GM20431 (cell line): ENCODE measurements at regions not wholly inside any gene's neighbourhood (a gene's known extent, or its start where the extent isn't known, plus 50 kb on each side); places are given as distances from the start of the nearest gene placed in this dataset.

Source experiments
- in situ Hi-C: fragments of 300-500 bp; cut with MseI, MboI; formaldehyde crosslinking; loops from one replicate; pipeline ENCODE4 v1.15.0; 2020; ENCODE audit warnings: low sequenced_read_pairs; ENCODE audit not compliant: unreplicated experiment

GRCh38 chr9:16970321-16970720 lies 99.9 kb upstream of the BNC2 start:
- in situ Hi-C loops, result no loop called here

GRCh38 chr9:16964228-16964627 lies 93.8 kb upstream of the BNC2 start:
- in situ Hi-C loops, result no loop called here

GRCh38 chr9:16960084-16960483 lies 89.6 kb upstream of the BNC2 start:
- in situ Hi-C loops, result no loop called here

GRCh38 chr9:16959391-16959790 lies 88.9 kb upstream of the BNC2 start:
- in situ Hi-C loops, result no loop called here

DNA sequence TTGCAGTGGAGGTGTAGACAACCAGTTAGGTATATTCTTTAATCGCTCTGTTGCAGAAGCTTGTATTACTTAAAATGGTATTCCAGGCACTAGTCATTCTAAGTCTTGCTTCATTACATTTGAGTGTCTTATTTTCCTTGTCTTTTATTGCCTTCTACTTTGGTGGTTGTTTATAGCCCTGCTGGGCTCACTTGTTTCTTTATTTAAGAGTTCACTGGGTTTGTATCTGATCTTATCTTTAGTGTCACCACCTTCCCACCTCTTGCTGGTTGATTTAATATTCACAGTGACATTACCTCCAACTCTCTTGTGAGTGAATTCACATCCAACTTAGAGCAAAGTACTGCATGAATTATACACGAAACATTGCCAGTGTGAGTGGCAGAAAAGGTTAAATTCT lies 83.6 kb upstream of the BNC2 start:
- in situ Hi-C loops, result no loop called here

- in situ Hi-C loops, result no loop called here
Measured at GRCh38 chr9:16951502-16951901, 81.0 kb upstream of the BNC2 start.

GRCh38 chr9:16950051-16950450 lies 79.6 kb upstream of the BNC2 start:
- in situ Hi-C loops, result no loop called here

- in situ Hi-C loops, result no loop called here
Measured at GRCh38 chr9:16930578-16930977, 60.1 kb upstream of the BNC2 start.

- in situ Hi-C loops, result no loop called here
Measured at GRCh38 chr9:16928179-16928945, 57.9 kb upstream of the BNC2 start.

- in situ Hi-C loops, result no loop called here
Measured at GRCh38 chr9:16925426-16925825, 55.0 kb upstream of the BNC2 start.

GRCh38 chr9:16924311-16924915 lies 53.9 kb upstream of the BNC2 start:
- in situ Hi-C loops, result no loop called here

- in situ Hi-C loops, result no loop called here
Measured at GRCh38 chr9:16921855-16922254, 51.4 kb upstream of the BNC2 start.
